ENCODE measurements at regions not wholly inside any gene's neighbourhood (a gene's known extent, or its start where the extent isn't known, plus 50 kb on each side); places are given as distances from the start of the nearest gene placed in this dataset.

DNA sequence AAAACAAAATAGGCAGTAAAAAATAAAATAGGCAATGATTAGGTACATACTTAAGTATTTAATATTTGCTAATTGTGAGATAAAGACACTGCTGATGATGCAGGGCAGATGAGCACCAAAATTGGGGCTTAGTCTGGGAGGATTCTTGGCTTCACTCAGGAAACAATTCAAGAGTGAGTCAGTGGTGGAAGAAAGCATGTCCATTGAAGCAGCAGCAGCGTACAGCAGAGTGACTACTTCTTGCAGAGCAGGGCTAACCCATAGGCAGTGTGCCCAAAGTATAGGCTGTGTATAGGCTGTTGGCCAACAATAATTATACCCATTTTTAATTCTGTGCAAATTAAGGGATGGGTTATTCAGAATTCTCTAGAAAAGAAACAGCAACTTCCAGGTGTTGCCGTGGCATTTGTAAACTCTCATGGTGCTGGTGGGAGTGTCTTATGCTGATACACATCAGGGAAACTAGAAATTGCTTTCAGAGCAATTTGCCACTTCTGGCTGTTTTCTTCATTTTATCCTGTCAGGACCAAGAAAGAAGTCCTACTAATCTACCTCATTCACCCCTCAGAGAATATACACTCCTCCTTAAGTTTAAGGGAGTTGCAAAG lies 317.3 kb upstream of the NAALADL2 start:
- no peaks in the 10 kb centered on the region for H3K9me3 ChIP-seq (ENCODE audit: control insufficient read depth, insufficient read depth, low read depth, low read length)
- H3K36me3 ChIP-seq (ENCODE audit: control insufficient read depth in 2 of 2, insufficient read depth in 1 of 2, low read length in 2 of 2) = no peaks in the 10 kb centered on the region
- CTCF ChIA-PET = no interaction called here
- TF ChIP-seq ZNF610 (tag by site-specific recombination; IDR thresholded peaks at IDR 0.05; ENCODE audit: borderline replicate concordance) = no peak
- TF ChIP-seq ZXDB (tag by site-specific recombination; IDR thresholded peaks at IDR 0.05) = no peak
- TF ChIP-seq HOXA7 (CRISPR knock-in tag; IDR thresholded peaks at IDR 0.05; ENCODE audit: borderline replicate concordance) = no peak
- TF ChIP-seq ZNF768 (tag by site-specific recombination; IDR thresholded peaks at IDR 0.05) = no peak
- TF ChIP-seq, protein P1, sequence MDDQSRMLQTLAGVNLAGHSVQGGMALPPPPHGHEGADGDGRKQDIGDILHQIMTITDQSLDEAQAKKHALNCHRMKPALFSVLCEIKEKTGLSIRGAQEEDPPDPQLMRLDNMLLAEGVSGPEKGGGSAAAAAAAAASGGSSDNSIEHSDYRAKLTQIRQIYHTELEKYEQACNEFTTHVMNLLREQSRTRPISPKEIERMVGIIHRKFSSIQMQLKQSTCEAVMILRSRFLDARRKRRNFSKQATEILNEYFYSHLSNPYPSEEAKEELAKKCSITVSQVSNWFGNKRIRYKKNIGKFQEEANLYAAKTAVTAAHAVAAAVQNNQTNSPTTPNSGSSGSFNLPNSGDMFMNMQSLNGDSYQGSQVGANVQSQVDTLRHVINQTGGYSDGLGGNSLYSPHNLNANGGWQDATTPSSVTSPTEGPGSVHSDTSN (CRISPR knock-in tag; IDR thresholded peaks at IDR 0.05) = no peak
- TF ChIP-seq ZNF76 (tag by site-specific recombination; IDR thresholded peaks at IDR 0.05; ENCODE audit: borderline replicate concordance, low read depth) = no peak
- TF ChIP-seq, protein P2, sequence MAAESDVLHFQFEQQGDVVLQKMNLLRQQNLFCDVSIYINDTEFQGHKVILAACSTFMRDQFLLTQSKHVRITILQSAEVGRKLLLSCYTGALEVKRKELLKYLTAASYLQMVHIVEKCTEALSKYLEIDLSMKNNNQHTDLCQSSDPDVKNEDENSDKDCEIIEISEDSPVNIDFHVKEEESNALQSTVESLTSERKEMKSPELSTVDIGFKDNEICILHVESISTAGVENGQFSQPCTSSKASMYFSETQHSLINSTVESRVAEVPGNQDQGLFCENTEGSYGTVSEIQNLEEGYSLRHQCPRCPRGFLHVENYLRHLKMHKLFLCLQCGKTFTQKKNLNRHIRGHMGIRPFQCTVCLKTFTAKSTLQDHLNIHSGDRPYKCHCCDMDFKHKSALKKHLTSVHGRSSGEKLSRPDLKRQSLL (tag by site-specific recombination; IDR thresholded peaks at IDR 0.05) = no peak
- TF ChIP-seq, protein P3, sequence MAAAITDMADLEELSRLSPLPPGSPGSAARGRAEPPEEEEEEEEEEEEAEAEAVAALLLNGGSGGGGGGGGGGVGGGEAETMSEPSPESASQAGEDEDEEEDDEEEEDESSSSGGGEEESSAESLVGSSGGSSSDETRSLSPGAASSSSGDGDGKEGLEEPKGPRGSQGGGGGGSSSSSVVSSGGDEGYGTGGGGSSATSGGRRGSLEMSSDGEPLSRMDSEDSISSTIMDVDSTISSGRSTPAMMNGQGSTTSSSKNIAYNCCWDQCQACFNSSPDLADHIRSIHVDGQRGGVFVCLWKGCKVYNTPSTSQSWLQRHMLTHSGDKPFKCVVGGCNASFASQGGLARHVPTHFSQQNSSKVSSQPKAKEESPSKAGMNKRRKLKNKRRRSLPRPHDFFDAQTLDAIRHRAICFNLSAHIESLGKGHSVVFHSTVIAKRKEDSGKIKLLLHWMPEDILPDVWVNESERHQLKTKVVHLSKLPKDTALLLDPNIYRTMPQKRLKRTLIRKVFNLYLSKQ (tag by site-specific recombination; IDR thresholded peaks at IDR 0.05; ENCODE audit: borderline replicate concordance) = no peak
- TF ChIP-seq, protein P4, sequence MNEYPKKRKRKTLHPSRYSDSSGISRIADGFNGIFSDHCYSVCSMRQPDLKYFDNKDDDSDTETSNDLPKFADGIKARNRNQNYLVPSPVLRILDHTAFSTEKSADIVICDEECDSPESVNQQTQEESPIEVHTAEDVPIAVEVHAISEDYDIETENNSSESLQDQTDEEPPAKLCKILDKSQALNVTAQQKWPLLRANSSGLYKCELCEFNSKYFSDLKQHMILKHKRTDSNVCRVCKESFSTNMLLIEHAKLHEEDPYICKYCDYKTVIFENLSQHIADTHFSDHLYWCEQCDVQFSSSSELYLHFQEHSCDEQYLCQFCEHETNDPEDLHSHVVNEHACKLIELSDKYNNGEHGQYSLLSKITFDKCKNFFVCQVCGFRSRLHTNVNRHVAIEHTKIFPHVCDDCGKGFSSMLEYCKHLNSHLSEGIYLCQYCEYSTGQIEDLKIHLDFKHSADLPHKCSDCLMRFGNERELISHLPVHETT (tag by site-specific recombination; IDR thresholded peaks at IDR 0.05) = no peak
- TF ChIP-seq, protein P5, sequence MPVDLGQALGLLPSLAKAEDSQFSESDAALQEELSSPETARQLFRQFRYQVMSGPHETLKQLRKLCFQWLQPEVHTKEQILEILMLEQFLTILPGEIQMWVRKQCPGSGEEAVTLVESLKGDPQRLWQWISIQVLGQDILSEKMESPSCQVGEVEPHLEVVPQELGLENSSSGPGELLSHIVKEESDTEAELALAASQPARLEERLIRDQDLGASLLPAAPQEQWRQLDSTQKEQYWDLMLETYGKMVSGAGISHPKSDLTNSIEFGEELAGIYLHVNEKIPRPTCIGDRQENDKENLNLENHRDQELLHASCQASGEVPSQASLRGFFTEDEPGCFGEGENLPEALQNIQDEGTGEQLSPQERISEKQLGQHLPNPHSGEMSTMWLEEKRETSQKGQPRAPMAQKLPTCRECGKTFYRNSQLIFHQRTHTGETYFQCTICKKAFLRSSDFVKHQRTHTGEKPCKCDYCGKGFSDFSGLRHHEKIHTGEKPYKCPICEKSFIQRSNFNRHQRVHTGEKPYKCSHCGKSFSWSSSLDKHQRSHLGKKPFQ (tag by site-specific recombination; IDR thresholded peaks at IDR 0.05) = no peak
- TF ChIP-seq, protein P6, sequence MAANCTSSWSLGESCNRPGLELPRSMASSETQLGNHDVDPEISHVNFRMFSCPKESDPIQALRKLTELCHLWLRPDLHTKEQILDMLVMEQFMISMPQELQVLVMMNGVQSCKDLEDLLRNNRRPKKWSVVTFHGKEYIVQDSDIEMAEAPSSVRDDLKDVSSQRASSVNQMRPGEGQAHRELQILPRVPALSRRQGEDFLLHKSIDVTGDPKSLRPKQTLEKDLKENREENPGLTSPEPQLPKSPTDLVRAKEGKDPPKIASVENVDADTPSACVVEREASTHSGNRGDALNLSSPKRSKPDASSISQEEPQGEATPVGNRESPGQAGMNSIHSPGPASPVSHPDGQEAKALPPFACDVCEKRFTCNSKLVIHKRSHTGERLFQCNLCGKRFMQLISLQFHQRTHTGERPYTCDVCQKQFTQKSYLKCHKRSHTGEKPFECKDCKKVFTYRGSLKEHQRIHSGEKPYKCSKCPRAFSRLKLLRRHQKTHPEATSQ (tag by site-specific recombination; IDR thresholded peaks at IDR 0.05) = no peak
- no peak for TF ChIP-seq ZNF777 (tag by site-specific recombination; IDR thresholded peaks at IDR 0.05; ENCODE audit: borderline replicate concordance)
- no peak for TF ChIP-seq ZNF16 (tag by site-specific recombination; IDR thresholded peaks at IDR 0.05; ENCODE audit: low read depth)
- no peak for TF ChIP-seq ZNF514 (tag by site-specific recombination; IDR thresholded peaks at IDR 0.05)
- TF ChIP-seq ZNF366 (tag by site-specific recombination; conservative IDR thresholded peaks at IDR 0.05) = no peak
- no peak for TF ChIP-seq KLF16 (tag by site-specific recombination; IDR thresholded peaks at IDR 0.05)
- no peak for TF ChIP-seq ZNF311 (tag by site-specific recombination; IDR thresholded peaks at IDR 0.05; ENCODE audit: borderline replicate concordance)
- TF ChIP-seq SCRT2 (tag by site-specific recombination; IDR thresholded peaks at IDR 0.05) = no peak
- TF ChIP-seq GLI4 (tag by site-specific recombination; IDR thresholded peaks at IDR 0.05) = no peak
- TF ChIP-seq ZNF223 (tag by site-specific recombination; IDR thresholded peaks at IDR 0.05) = no peak
- H3K4me1 ChIP-seq (ENCODE audit: control insufficient read depth, insufficient read depth, low read length) = no peaks in the 10 kb centered on the region
- no peak overlapping the region for H3K4me3 ChIP-seq (ENCODE audit: low read depth, low read length)
- POLR2A ChIA-PET = no interaction called here
- no peak overlapping the region for H3K27ac ChIP-seq (ENCODE audit: extremely low read depth, low read depth, low read length)

All from HEK293 (cell line).